ENCODE measurements at regions not wholly inside any gene's neighbourhood (a gene's known extent, or its start where the extent isn't known, plus 50 kb on each side); places are given as distances from the start of the nearest gene placed in this dataset.

DNA sequence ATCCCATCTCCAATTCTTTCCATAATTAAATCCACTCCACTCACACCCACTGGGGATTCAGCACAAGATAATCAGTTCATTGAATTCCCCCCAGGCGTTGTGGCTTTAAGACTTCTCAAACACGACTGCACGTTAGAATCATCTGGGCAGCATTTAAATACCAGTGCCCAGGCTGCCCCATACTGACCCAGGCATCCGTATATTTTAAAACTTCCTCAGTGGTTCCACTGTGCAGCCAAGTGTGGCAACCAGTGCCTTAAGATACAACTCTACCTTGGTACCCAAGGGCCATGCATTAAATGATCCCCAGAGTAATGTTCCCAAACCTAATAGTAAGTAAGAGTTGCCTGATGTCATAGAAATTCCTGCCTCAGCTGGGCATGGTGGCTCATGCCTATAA is 54.3 kb upstream of the BZW1 start:
- Histone ChIP-seq H4K20me1 (ENCODE audit: control insufficient read depth, extremely low read depth, insufficient read depth, low read length) (no peaks in the 10 kb centered on the region), H3K9me3 (ENCODE audit: control insufficient read depth, low read depth, low read length) (no peaks in the 10 kb centered on the region), H3K9ac (ENCODE audit: control insufficient read depth, extremely low read depth, insufficient read depth, low read length) (no peak overlapping the region), H3K79me2 (ENCODE audit: control insufficient read depth, insufficient read depth, low read length) (no peaks in the 10 kb centered on the region), H3K27ac (ENCODE audit: control insufficient read depth, insufficient read depth, low read length) (peak overlapping the region; percentile 62), H3K4me3 (ENCODE audit: control insufficient read depth in 2 of 3, extremely low read depth in 1 of 3, insufficient read depth in 2 of 3, low read depth in 1 of 3, low read length in 3 of 3) (no peak overlapping the region), H2AFZ (ENCODE audit: control insufficient read depth, low read length) (no peak overlapping the region), H3K9me1 (ENCODE audit: control insufficient read depth, extremely low read depth, insufficient read depth, low read length) (no peaks in the 10 kb centered on the region), H3K4me1 (ENCODE audit: control insufficient read depth, extremely low read depth, insufficient read depth, low read length) (peaks cover 50% of the 10 kb centered on the region), H3K27me3 (ENCODE audit: control insufficient read depth, extremely low read depth, insufficient read depth, low read length) (no peaks in the 10 kb centered on the region), H3K36me3 (ENCODE audit: control insufficient read depth in 2 of 2, extremely low read depth in 1 of 2, insufficient read depth in 2 of 2, low read length in 2 of 2) (no peaks in the 10 kb centered on the region), H3K4me2 (ENCODE audit: control insufficient read depth, extremely low read depth, insufficient read depth, low read depth, low read length) (peak overlapping the region; percentile 47)
- no peak for TF ChIP-seq EZH2 (IDR thresholded peaks at IDR 0.05; ENCODE audit: low read length)
- TF ChIP-seq, protein P1, sequence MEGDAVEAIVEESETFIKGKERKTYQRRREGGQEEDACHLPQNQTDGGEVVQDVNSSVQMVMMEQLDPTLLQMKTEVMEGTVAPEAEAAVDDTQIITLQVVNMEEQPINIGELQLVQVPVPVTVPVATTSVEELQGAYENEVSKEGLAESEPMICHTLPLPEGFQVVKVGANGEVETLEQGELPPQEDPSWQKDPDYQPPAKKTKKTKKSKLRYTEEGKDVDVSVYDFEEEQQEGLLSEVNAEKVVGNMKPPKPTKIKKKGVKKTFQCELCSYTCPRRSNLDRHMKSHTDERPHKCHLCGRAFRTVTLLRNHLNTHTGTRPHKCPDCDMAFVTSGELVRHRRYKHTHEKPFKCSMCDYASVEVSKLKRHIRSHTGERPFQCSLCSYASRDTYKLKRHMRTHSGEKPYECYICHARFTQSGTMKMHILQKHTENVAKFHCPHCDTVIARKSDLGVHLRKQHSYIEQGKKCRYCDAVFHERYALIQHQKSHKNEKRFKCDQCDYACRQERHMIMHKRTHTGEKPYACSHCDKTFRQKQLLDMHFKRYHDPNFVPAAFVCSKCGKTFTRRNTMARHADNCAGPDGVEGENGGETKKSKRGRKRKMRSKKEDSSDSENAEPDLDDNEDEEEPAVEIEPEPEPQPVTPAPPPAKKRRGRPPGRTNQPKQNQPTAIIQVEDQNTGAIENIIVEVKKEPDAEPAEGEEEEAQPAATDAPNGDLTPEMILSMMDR (optimal IDR thresholded peaks at IDR 0.05 in 1 of 3, IDR thresholded peaks at IDR 0.05 in 1 of 3, conservative IDR thresholded peaks at IDR 0.05 in 1 of 3; ENCODE audit: extremely low read depth in 1 of 3, insufficient read depth in 2 of 3, low read length in 3 of 3) = no peak
- no peak for DNase-seq (ENCODE audit: low read depth, low spot score)
- no peak for FAIRE-seq
- dilution Hi-C loops (cut with MboI; ENCODE audit: extremely low pct_ligation_motif_present, low sequenced_read_pairs) = no loop called here

DNA sequence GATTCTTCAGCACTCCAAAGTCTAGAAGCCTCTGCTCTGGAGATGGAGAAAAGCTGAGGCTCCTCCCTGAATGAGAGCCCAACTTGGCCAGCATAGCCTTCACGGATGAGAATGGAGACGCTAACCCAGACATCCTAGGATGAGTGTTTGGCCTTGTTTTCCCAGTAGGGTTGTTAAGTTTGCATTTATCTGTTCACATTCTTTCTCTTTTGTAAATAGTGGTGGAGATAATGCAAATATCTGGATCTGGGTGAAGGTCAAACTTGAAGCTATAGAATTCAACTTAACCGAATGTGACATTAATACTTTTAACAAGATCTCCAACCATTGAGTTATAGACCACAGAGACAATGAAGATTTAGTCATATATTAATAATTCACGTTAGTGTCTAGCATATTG is 53.4 kb upstream of the BZW1 start:
- Histone ChIP-seq H4K20me1 (ENCODE audit: control insufficient read depth, extremely low read depth, insufficient read depth, low read length) (no peaks in the 10 kb centered on the region), H3K27ac (ENCODE audit: control insufficient read depth, insufficient read depth, low read length) (no peak overlapping the region), H3K4me3 (ENCODE audit: control insufficient read depth in 2 of 3, extremely low read depth in 1 of 3, insufficient read depth in 2 of 3, low read depth in 1 of 3, low read length in 3 of 3) (no peak overlapping the region), H3K9me1 (ENCODE audit: control insufficient read depth, extremely low read depth, insufficient read depth, low read length) (no peaks in the 10 kb centered on the region), H3K9me3 (ENCODE audit: control insufficient read depth, low read depth, low read length) (no peaks in the 10 kb centered on the region), H3K9ac (ENCODE audit: control insufficient read depth, extremely low read depth, insufficient read depth, low read length) (no peak overlapping the region), H3K27me3 (ENCODE audit: control insufficient read depth, extremely low read depth, insufficient read depth, low read length) (no peaks in the 10 kb centered on the region), H3K79me2 (ENCODE audit: control insufficient read depth, insufficient read depth, low read length) (no peaks in the 10 kb centered on the region), H2AFZ (ENCODE audit: control insufficient read depth, low read length) (no peak overlapping the region), H3K4me2 (ENCODE audit: control insufficient read depth, extremely low read depth, insufficient read depth, low read depth, low read length) (no peak overlapping the region), H3K36me3 (ENCODE audit: control insufficient read depth in 2 of 2, extremely low read depth in 1 of 2, insufficient read depth in 2 of 2, low read length in 2 of 2) (no peaks in the 10 kb centered on the region), H3K4me1 (ENCODE audit: control insufficient read depth, extremely low read depth, insufficient read depth, low read length) (peaks cover 54% of the 10 kb centered on the region)
- TF ChIP-seq EZH2 (IDR thresholded peaks at IDR 0.05; ENCODE audit: low read length) = no peak
- TF ChIP-seq, protein P1 (optimal IDR thresholded peaks at IDR 0.05 in 1 of 3, IDR thresholded peaks at IDR 0.05 in 1 of 3, conservative IDR thresholded peaks at IDR 0.05 in 1 of 3; ENCODE audit: extremely low read depth in 1 of 3, insufficient read depth in 2 of 3, low read length in 3 of 3) = no peak
- dilution Hi-C loops (cut with MboI; ENCODE audit: extremely low pct_ligation_motif_present, low sequenced_read_pairs) = no loop called here
- DNase-seq (ENCODE audit: low read depth, low spot score) (no peak), FAIRE-seq (no peak)

Data from keratinocyte (primary cell).